ENCODE measurements at regions not wholly inside any gene's neighbourhood (a gene's known extent, or its start where the extent isn't known, plus 50 kb on each side); places are given as distances from the start of the nearest gene placed in this dataset.
A peak's percentile ranks its signal among the peaks of the same experiment; 100 is the strongest.

GRCh38 chr18:71998547-71999097 lies 545.5 kb downstream of the CBLN2 start:
- 0 out of 2 replicates have a peak, but pooled peaks cover 7% of the 10 kb centered on the region for H3K9me3 ChIP-seq (ENCODE audit: low read length)
- peaks cover 6% of the 10 kb centered on the region; the same call in 1 of the 2 replicates for H3K4me1 ChIP-seq (ENCODE audit: insufficient read depth, low read length)
- no peaks in the 10 kb centered on the region for H3K79me2 ChIP-seq (ENCODE audit: insufficient read depth, low read length)
- H3K27ac ChIP-seq (ENCODE audit: extremely low read length, insufficient read depth, low read length), result no peak overlapping the region
- H3K4me3 ChIP-seq (replicated peaks in 1 of 3; ENCODE audit: insufficient read depth in 1 of 3, low read depth in 2 of 3, low read length in 3 of 3), result no peak overlapping the region
- H3K36me3 ChIP-seq (replicated peaks in 1 of 2; ENCODE audit: control insufficient read depth in 1 of 2, insufficient read depth in 2 of 2, low read length in 2 of 2), result no peaks in the 10 kb centered on the region
- intact Hi-C loops (cut with micrococcal nuclease; ENCODE audit: unreplicated experiment) (no loop called here), in situ Hi-C loops (cut with HindIII; ENCODE audit: extremely low pct_ligation_motif_present, low pct_unique_long_range_greater_than_20kb) (no loop called here)
- no peak overlapping the region for H2AFZ ChIP-seq (ENCODE audit: low read length)
- POLR2A ChIA-PET, result no interaction called here
- no peaks in the 10 kb centered on the region for H4K20me1 ChIP-seq (ENCODE audit: insufficient read depth, low read length)
- CTCF ChIA-PET (ENCODE audit: low intra/inter-chr PET ratio, low total read pairs), result no interaction called here
- no peaks in the 10 kb centered on the region for H3K27me3 ChIP-seq (ENCODE audit: control insufficient read depth in 1 of 2, insufficient read depth in 2 of 2, low read length in 2 of 2)
- no peak overlapping the region for H3K9ac ChIP-seq (ENCODE audit: insufficient read depth, low read depth, low read length)
- BruUV-seq (replicated peaks), result no TSS peak
- ATAC-seq (peak; percentile 94), DNase-seq (ENCODE audit: low spot score) (peak; percentile 53), FAIRE-seq (peak; percentile 71)
- H3K4me2 ChIP-seq (ENCODE audit: low read depth, low read length), result peak overlapping the region; percentile 14; the same call in 1 of the 2 replicates
- 5% methylated on average over 3 of the region's 4 CpGs for WGBS (ENCODE audit: low lambda C conversion rate)
- peak; percentile 74 for TF ChIP-seq HOMEZ (CRISPR knock-in tag; IDR thresholded peaks at IDR 0.05; ENCODE audit: low read depth)
- TF ChIP-seq THYN1 (CRISPR knock-in tag; IDR thresholded peaks at IDR 0.05; ENCODE audit: borderline replicate concordance, low read depth), result no peak
- TF ChIP-seq SALL1 (CRISPR knock-in tag; IDR thresholded peaks at IDR 0.05), result peak; percentile 33; the same call in 1 of the 2 replicates
- 0 out of 4 replicates have a peak, but pooled peaks of 1 of the 2 experiments have one; percentile 14 for TF ChIP-seq EP300 (IDR thresholded peaks at IDR 0.05; ENCODE audit: low read depth in 2 of 2, low read length in 2 of 2)
- TF ChIP-seq EP300 (CRISPR knock-in tag; IDR thresholded peaks at IDR 0.05; ENCODE audit: borderline replicate concordance), result no peak
- no peak for TF ChIP-seq CREB1 (IDR thresholded peaks at IDR 0.05)
- peak; percentile 48; the same call in 1 of the 2 replicates for TF ChIP-seq CREB1 (CRISPR knock-in tag; IDR thresholded peaks at IDR 0.05)
- no peak for TF ChIP-seq HDAC2 (CRISPR knock-in tag; IDR thresholded peaks at IDR 0.05)
- no peak for TF ChIP-seq ZNF121 (CRISPR knock-in tag; IDR thresholded peaks at IDR 0.05)
- TF ChIP-seq ONECUT2 (CRISPR knock-in tag; IDR thresholded peaks at IDR 0.05), result peak; percentile 63
- peak; percentile 42; the same call in 1 of the 2 replicates for TF ChIP-seq ARID5B (CRISPR knock-in tag; IDR thresholded peaks at IDR 0.05)
- TF ChIP-seq THRA (CRISPR knock-in tag; IDR thresholded peaks at IDR 0.05; ENCODE audit: borderline replicate concordance), result peak; percentile 22; the same call in 1 of the 2 replicates
- 0 out of 2 replicates have a peak, but pooled peaks have one; percentile 25 for TF ChIP-seq FOSL2 (CRISPR knock-in tag; IDR thresholded peaks at IDR 0.05)

Data from HepG2 (cell line).